ACC112 (cell line): ENCODE measurements at regions not wholly inside any gene's neighbourhood (a gene's known extent, or its start where the extent isn't known, plus 50 kb on each side); places are given as distances from the start of the nearest gene placed in this dataset.

Source experiments
- H2AFZ ChIP-seq: fragments of 200-600 bp; sonication (generic); one replicate; pipeline ENCODE4 v1.6.0; 2017; ENCODE audit warnings: antibody characterized with exemption, low read length; ENCODE audit not compliant: unreplicated experiment
- H3K27ac ChIP-seq: fragments of 200-600 bp; sonication (generic); 2 replicates; pipeline ENCODE4 v1.5.1; 2014; ENCODE audit warnings: low read depth, mild to moderate bottlenecking, antibody characterized with exemption, low read length, moderate library complexity
- H3K27me3 ChIP-seq: fragments of 200-600 bp; sonication (generic); 2 replicates; pipeline ENCODE4 v1.6.1; 2014; ENCODE audit warnings: mild to moderate bottlenecking, antibody characterized with exemption, low read length, moderate library complexity, mixed read lengths; ENCODE audit not compliant: insufficient read depth
- H3K36me3 ChIP-seq: fragments of 200-600 bp; sonication (generic); 2 replicates; pipeline ENCODE4 v1.6.1; 2016; ENCODE audit warnings: mild to moderate bottlenecking, antibody characterized with exemption, low read length, moderate library complexity, mixed read lengths; ENCODE audit not compliant: insufficient read depth
- H3K4me1 ChIP-seq: fragments of 200-600 bp; sonication (generic); one replicate; pipeline ENCODE4 v1.6.1; 2016; ENCODE audit warnings: low read length, mixed read lengths; ENCODE audit not compliant: insufficient read depth, unreplicated experiment, control insufficient read depth
- H3K4me3 ChIP-seq: fragments of 200-600 bp; sonication (generic); 2 replicates; pipeline ENCODE4 v1.5.1; 2014; ENCODE audit warnings: mild to moderate bottlenecking, low read depth, low read length
- H3K79me2 ChIP-seq: fragments of 200-600 bp; sonication (generic); one replicate; pipeline ENCODE4 v1.6.0; 2016; ENCODE audit warnings: low read length; ENCODE audit not compliant: control insufficient read depth, unreplicated experiment, insufficient read depth

DNA sequence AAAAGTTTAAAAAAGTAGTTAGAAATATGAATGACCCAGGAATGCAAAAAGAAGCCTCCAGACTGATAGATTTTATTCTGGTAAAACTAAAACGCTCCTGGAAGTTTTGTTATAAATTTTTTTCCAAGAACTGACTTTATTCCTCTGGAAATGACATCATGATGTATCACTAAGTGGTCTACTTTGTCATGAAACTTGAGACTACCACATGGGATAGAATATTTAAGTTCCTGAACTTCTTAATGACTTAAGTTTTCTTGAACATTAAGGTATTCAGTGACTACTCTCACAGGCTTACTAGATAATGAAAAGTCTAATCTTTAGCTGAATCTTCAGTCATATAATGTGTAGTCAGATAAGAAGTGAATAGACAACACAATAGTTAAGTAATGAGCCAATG, 842.2 kb downstream of the USP25 start:
- no peaks in the 10 kb centered on the region for H3K27me3 ChIP-seq
- H3K36me3 ChIP-seq: no peaks in the 10 kb centered on the region
- peak overlapping the region; percentile 54 for H3K27ac ChIP-seq
- H3K79me2 ChIP-seq: no peaks in the 10 kb centered on the region
- H2AFZ ChIP-seq: no peak overlapping the region
- no peak overlapping the region for H3K4me3 ChIP-seq
- H3K4me1 ChIP-seq: peaks cover 46% of the 10 kb centered on the region

DNA sequence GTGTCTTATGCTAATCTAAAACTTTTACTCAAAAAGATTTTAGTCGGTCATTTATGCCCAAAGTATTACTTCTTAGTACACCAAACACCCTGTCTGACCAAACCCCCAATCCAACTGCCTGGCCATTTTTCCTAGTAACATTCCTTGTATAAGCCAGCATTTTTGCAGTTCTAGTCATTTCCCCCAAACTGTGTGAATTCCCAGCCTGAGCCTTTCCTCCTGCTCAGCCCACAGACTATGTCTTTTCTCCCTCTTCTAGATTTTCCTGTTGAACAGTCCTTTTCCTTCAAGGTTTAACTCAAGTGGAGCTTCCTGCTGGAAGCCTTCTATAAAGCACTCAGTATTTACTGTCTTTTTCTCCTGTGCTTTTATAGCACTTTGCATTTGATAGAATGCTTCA, 843.8 kb downstream of the USP25 start:
- Histone ChIP-seq H3K36me3 (no peaks in the 10 kb centered on the region), H2AFZ (no peak overlapping the region), H3K4me1 (peaks cover 46% of the 10 kb centered on the region), H3K27ac (peak overlapping the region; percentile 20), H3K27me3 (no peaks in the 10 kb centered on the region), H3K4me3 (no peak overlapping the region), H3K79me2 (no peaks in the 10 kb centered on the region)

DNA sequence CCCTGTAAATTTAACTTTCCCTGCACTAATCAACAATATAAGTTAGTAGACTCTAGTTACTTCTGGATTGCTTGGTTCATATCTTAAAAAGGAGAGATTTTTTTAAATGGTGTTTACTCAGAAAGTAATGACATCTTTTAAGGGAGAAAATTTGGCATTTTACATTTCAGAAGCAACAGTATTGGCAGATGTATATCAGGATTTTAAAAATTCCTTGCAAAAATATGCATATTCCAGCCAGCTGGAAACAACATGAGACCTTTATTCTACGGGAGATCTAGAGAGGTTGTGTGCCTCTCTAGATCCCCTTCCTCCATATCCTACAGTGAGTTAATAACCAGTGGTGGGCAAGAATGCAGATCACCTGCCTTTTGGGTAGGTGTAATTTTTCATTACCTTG, 848.2 kb downstream of the USP25 start:
- no peak overlapping the region for H3K4me3 ChIP-seq
- H3K4me1 ChIP-seq: peaks cover 13% of the 10 kb centered on the region
- no peaks in the 10 kb centered on the region for H3K27me3 ChIP-seq
- H3K27ac ChIP-seq: no peak overlapping the region
- H2AFZ ChIP-seq: no peak overlapping the region
- no peaks in the 10 kb centered on the region for H3K79me2 ChIP-seq
- H3K36me3 ChIP-seq: no peaks in the 10 kb centered on the region

DNA sequence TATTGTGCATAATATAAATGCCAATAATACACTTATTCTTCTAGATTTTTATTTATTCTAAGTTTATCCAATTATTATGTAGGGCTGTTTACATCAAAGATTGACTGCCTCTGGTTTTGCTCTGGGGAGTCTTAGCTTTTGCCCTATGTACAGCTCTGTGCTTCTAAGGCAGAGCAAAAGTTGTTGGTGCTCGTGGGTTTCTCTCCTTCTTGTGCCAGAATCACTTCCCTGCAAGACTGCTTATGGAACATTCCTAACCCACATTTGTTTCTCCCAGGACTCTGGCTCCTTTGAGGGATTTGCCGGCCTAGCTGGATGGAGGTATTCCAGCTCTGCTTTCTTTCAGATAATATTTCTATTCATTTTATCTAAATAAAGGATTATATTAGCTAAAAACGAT, 849.1 kb downstream of the USP25 start:
- Histone ChIP-seq H2AFZ (no peak overlapping the region), H3K4me3 (no peak overlapping the region), H3K4me1 (peaks cover 10% of the 10 kb centered on the region), H3K27ac (no peak overlapping the region), H3K27me3 (no peaks in the 10 kb centered on the region), H3K36me3 (no peaks in the 10 kb centered on the region), H3K79me2 (no peaks in the 10 kb centered on the region)

DNA sequence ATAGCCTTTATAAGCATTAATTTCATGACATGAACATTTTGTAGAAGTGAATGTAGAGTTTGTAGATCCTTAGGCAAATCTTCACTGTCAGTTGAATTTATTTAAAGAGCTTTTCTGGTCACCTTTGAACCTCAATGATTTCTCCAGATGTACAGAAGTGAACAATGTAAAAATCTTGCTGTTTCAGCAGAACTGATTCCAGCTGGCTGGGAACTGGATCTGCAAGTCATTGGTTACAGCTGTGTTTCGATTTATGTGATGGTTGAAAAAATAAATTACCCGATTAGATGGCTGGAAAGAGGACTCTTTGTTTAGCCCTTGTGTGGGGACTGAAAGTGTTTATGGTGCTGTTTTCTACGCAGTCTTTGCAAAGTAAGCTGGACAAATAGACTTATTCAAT, 849.8 kb downstream of the USP25 start:
- H3K4me1 ChIP-seq: peaks cover 8% of the 10 kb centered on the region
- H3K27ac ChIP-seq: no peak overlapping the region
- no peaks in the 10 kb centered on the region for H3K36me3 ChIP-seq
- H2AFZ ChIP-seq: no peak overlapping the region
- H3K27me3 ChIP-seq: no peaks in the 10 kb centered on the region
- H3K4me3 ChIP-seq: no peak overlapping the region
- H3K79me2 ChIP-seq: no peaks in the 10 kb centered on the region

DNA sequence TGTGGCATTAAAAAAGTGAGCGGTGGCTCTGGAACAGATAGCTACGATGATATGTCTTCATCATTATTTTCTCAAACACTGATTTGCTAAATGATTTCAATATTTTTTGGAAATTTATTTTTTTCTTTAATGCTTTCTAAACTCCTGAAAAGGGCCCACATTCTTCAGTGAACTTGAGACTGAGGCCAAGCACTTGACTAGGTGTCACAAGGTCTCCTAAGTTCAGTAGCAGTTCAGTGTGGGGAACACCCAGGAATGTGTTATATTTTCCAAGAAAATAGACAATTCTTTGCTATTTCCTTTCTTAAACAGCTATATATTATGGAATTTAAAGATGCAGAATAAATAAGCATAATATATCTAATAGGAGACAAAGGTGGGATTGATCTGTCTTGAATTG, 850.9 kb downstream of the USP25 start:
- Histone ChIP-seq H2AFZ (no peak overlapping the region), H3K27ac (no peak overlapping the region)

DNA sequence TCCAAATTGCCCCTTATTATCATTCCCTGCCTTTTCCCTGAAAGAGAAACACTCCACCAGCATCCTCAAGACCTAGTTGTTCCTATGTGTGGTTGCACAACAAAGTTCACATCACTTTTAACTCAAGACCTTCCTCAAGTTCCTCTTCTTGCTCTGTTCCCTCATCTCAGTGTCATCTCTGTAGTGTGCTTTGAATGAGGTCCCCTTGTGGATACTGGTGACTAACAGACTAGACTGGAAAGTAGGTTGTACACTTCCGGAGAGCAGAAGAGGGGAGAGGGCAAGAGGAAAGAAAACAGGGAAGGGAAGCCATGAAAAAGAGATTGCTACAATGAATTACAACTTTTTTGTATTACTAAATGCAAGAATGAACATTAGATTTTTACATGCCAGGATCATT, 853.8 kb downstream of the USP25 start:
- no peaks in the 10 kb centered on the region for H3K36me3 ChIP-seq
- H2AFZ ChIP-seq: no peak overlapping the region
- peaks cover 22% of the 10 kb centered on the region for H3K4me1 ChIP-seq
- H3K79me2 ChIP-seq: no peaks in the 10 kb centered on the region
- no peaks in the 10 kb centered on the region for H3K27me3 ChIP-seq
- H3K4me3 ChIP-seq: no peak overlapping the region
- no peak overlapping the region for H3K27ac ChIP-seq

More for the DNA sequence above, 850.9 kb downstream of the USP25 start:
- Histone ChIP-seq H3K4me1 (peaks cover 13% of the 10 kb centered on the region), H3K79me2 (no peaks in the 10 kb centered on the region), H3K36me3 (no peaks in the 10 kb centered on the region), H3K4me3 (no peak overlapping the region), H3K27me3 (no peaks in the 10 kb centered on the region)

DNA sequence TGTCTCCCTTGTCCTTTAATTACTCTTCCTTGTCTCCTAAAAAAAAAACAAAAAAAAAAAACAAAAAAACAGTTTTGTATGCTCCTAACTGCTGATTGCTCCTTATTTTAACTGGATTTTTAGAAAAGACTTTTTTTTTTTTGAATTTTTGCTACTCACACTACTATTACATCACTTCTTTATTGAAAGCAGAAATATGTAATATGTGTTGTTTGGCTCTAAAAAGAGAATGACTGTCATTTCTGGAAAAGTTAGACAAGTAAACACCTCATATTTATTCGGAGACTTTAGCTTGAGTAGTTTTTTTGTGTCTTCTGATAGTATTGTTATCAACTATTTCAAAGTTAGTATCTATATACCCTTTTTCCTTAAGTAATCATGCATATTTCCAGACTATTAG, 855.0 kb downstream of the USP25 start:
- no peak overlapping the region for H3K4me3 ChIP-seq
- no peaks in the 10 kb centered on the region for H3K27me3 ChIP-seq
- H3K4me1 ChIP-seq: peaks cover 20% of the 10 kb centered on the region
- no peaks in the 10 kb centered on the region for H3K36me3 ChIP-seq
- H3K79me2 ChIP-seq: no peaks in the 10 kb centered on the region
- no peak overlapping the region for H2AFZ ChIP-seq
- H3K27ac ChIP-seq: no peak overlapping the region

DNA sequence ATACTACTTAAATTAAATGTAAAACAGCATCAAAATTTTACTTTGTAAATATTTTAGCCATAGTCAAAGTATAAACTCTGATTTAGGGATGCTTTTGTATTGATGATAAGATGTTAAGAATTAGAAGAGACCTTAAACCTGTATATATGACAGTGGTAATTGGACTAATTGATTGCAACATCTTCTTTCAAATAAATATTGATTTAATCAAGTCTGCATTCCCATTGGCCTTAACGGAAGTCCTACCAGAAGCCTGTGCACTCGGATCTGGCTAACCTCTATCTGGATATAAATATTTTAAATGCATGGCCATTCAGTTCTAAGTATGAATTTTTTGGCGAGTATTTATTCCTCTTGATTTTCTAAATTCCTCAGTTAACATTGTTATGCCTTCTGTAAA, 856.1 kb downstream of the USP25 start:
- Histone ChIP-seq H3K4me3 (peak overlapping the region; percentile 83; the same call in 1 of the 2 replicates), H3K4me1 (peaks cover 20% of the 10 kb centered on the region)

DNA sequence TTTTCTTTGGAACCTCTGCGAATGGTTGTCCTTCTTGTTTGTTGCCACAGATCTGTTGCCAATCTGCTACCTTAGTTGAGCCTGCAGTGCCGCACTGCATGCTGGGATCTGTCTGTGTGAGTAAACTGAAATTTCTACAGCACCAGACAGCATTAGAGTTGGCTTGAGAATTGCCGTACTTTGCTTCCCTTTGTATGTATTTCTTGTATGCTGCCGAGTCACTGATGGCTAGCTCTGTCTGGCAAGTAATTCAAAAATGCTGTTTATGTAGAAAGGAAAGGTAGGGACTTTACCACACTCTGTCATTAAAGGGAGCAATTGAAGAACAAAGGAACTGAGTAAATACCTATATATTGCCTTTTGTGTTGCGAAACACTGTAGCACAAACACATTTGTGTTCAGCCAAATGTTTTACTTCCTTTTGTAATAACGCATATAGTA, 857.4 kb downstream of the USP25 start:
- peak overlapping the region; percentile 94 for H3K27ac ChIP-seq
- H3K27me3 ChIP-seq: no peaks in the 10 kb centered on the region
- H3K4me3 ChIP-seq: peak overlapping the region; percentile 83
- H3K4me1 ChIP-seq: peaks cover 20% of the 10 kb centered on the region
- no peaks in the 10 kb centered on the region for H3K79me2 ChIP-seq
- peak overlapping the region; percentile 54 for H2AFZ ChIP-seq
- no peaks in the 10 kb centered on the region for H3K36me3 ChIP-seq

More for the DNA sequence above, 856.1 kb downstream of the USP25 start:
- H2AFZ ChIP-seq: peak overlapping the region; percentile 25
- no peaks in the 10 kb centered on the region for H3K27me3 ChIP-seq
- H3K27ac ChIP-seq: peak overlapping the region; percentile 94
- no peaks in the 10 kb centered on the region for H3K79me2 ChIP-seq
- H3K36me3 ChIP-seq: no peaks in the 10 kb centered on the region

DNA sequence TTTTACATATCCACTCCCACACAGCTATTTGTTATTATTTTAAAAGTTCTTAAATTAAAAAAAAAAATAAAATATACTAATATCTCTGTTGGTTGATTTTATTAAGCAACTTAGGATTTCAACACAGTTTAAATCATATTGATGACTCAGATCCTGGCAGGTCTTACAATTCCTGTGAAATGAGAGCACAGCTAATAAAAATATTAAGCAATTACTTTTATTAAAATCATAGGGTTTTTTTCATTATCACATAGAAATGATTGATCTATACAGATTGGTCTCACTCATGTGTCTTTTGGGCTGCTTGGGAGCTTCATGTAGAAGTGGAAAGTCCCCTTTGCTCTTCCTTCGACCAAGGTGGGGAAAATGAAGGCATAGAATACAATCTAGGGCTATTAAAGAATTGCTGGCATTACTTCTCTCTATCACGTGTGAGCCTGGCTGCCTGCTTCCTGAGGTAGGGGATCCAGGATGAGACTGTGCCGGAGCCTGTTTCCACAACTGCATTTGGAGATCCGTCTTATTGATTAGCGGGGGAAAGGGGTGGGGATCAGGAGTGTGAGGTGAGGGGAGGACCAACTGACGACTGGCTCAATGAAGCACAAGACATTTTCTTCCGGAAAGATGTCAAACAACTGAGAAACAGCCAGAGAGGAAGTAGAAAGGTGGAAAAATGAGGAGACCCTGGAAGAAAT, 858.0 kb downstream of the USP25 start:
- peak overlapping the region; percentile 83 for H3K4me3 ChIP-seq
- peak overlapping the region; percentile 94 for H3K27ac ChIP-seq
- peak overlapping the region; percentile 88 for H2AFZ ChIP-seq
- no peaks in the 10 kb centered on the region for H3K79me2 ChIP-seq
- H3K4me1 ChIP-seq: peaks cover 20% of the 10 kb centered on the region
- no peaks in the 10 kb centered on the region for H3K36me3 ChIP-seq
- no peaks in the 10 kb centered on the region for H3K27me3 ChIP-seq
